Esophagus squamous epithelium (tissue), 4 donors: ENCODE measurements at regions not wholly inside any gene's neighbourhood (a gene's known extent, or its start where the extent isn't known, plus 50 kb on each side); places are given as distances from the start of the nearest gene placed in this dataset.

Experiments used
- CTCF ChIP-seq, 6 experiments: fragments of 450-650 bp in 4 of 6; fragments of 200-600 bp in 2 of 6; sonication (generic) in 2 of 6; IDR thresholded peaks; one replicate each; pipeline ENCODE4 v1.5.1; 2016 to 2019; ENCODE audit warnings: antibody characterized with exemption in 6 of 6, mild to moderate bottlenecking in 4 of 6, moderate library complexity in 4 of 6
- POLR2A ChIP-seq, 4 donors: fragments of 450-650 bp; IDR thresholded peaks; one replicate each; pipeline ENCODE4 v1.6.1; 2017; ENCODE audit warnings: antibody characterized with exemption in 4 of 4, mild to moderate bottlenecking in 4 of 4, moderate library complexity in 3 of 4

DNA sequence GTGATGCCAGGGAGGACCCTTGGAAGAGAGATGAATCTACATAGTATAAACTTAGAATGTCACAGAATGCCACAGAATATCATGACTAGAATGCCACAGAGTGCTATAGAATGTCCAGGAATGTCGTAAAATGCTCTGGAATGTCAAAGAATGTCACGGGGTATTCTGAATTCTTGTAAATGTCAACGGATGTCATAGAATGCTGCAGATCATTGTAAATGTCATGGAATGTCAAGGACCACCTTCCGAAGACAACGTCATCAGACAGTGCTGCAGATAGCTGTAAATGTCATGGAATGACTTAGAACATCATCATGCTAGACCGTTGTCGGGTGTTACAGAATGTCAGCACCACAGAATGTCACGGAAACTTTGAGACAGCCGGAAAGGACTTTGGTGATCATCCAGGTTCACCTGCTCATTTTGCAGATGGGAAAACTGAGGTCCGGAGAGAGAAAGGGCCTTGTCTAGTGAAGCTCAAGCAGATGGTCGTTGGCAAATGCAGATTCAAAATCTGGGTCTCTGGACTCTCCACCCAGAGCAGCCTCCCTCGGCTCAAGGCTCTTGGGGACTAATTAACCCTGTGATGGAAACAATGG, 117.1 kb downstream of the LHX2 start:
- no peak for TF ChIP-seq CTCF (IDR thresholded peaks at IDR 0.05)
- TF ChIP-seq POLR2A (IDR thresholded peaks at IDR 0.05), result no peak
